SU-DHL-6 (cell line): ENCODE measurements at regions not wholly inside any gene's neighbourhood (a gene's known extent, or its start where the extent isn't known, plus 50 kb on each side); places are given as distances from the start of the nearest gene placed in this dataset.

Experiments
- H2AFZ ChIP-seq: fragments of 200-600 bp; sonication (generic); 2 replicates; pipeline ENCODE4 v1.6.1; 2014; ENCODE audit warnings: low read depth, mild to moderate bottlenecking, moderate library complexity, mixed read lengths, antibody characterized with exemption, low read length; ENCODE audit not compliant: severe bottlenecking
- H3F3A ChIP-seq: fragments of 200-600 bp; shearing (Covaris generic); 2 replicates; pipeline ENCODE4 v1.6.0; 2016; ENCODE audit warnings: antibody characterized with exemption, mild to moderate bottlenecking; ENCODE audit not compliant: insufficient read depth
- H3K27ac ChIP-seq: fragments of 200-600 bp; sonication (generic); 2 replicates; pipeline ENCODE4 v1.5.1; 2016; ENCODE audit warnings: low read depth, mild to moderate bottlenecking, low read length, moderate library complexity, mixed read lengths
- H3K27me3 ChIP-seq: fragments of 200-600 bp; sonication (generic), shearing (Covaris generic); 2 replicates; pipeline ENCODE4 v1.6.0; 2014; ENCODE audit warnings: mild to moderate bottlenecking, low read length
- H3K36me3 ChIP-seq: fragments of 200-600 bp; sonication (generic); 2 replicates; pipeline ENCODE4 v1.6.1; 2014; ENCODE audit warnings: mild to moderate bottlenecking, low read length, mixed read lengths
- H3K4me2 ChIP-seq: fragments of 300-600, 200-600 bp; shearing (Covaris generic), sonication (generic); 2 replicates; pipeline ENCODE4 v1.6.0; 2014; ENCODE audit warnings: low read length, low read depth, mild to moderate bottlenecking; ENCODE audit not compliant: poor library complexity, severe bottlenecking
- H3K4me3 ChIP-seq: fragments of 200-600 bp; sonication (generic); 2 replicates; pipeline ENCODE4 v1.5.1; 2014; ENCODE audit warnings: antibody characterized with exemption, low read length, mild to moderate bottlenecking, mixed read lengths; ENCODE audit not compliant: insufficient read depth, poor library complexity, severe bottlenecking
- H3K79me2 ChIP-seq: fragments of 200-600 bp; sonication (generic); 2 replicates; pipeline ENCODE4 v1.6.1; 2014; ENCODE audit warnings: mild to moderate bottlenecking, low read length, moderate library complexity; ENCODE audit not compliant: insufficient read depth
- H3K9ac ChIP-seq: fragments of 200-600 bp; sonication (generic); 2 replicates; pipeline ENCODE4 v1.7.0; 2014; ENCODE audit warnings: mild to moderate bottlenecking, low read length
- H3K9me2 ChIP-seq: fragments of 200-600 bp; sonication (generic); replicated peaks from 2 replicates; pipeline ENCODE4 v1.6.1; 2014; ENCODE audit warnings: low read length; ENCODE audit not compliant: insufficient read depth
- H3K9me3 ChIP-seq: fragments of 200-600 bp; sonication (generic); 2 replicates; pipeline ENCODE4 v1.6.1; 2014; ENCODE audit warnings: low read length, mixed read lengths; ENCODE audit not compliant: insufficient read depth
- H4K20me1 ChIP-seq: fragments of 200-600 bp; sonication (generic); 2 replicates; pipeline ENCODE4 v1.6.1; 2014; ENCODE audit warnings: low read depth, mild to moderate bottlenecking, antibody characterized with exemption, low read length, moderate library complexity, mixed read lengths
- EZH2phosphoT487 ChIP-seq: fragments of 200-600 bp; sonication (generic), shearing (Covaris generic); conservative IDR thresholded peaks from 2 replicates; pipeline ENCODE4 v1.6.1; 2018; ENCODE audit warnings: mild to moderate bottlenecking, antibody characterized with exemption, low read length, moderate library complexity, mixed read lengths
- TF ChIP-seq, protein P1 (sequence below): fragments of 200-600 bp; sonication (generic); IDR thresholded peaks from one replicate; pipeline ENCODE4 v1.5.1; 2017; ENCODE audit warnings: antibody characterized with exemption, mild to moderate bottlenecking, low read length, moderate library complexity; ENCODE audit not compliant: insufficient read depth, poor library complexity, severe bottlenecking

DNA sequence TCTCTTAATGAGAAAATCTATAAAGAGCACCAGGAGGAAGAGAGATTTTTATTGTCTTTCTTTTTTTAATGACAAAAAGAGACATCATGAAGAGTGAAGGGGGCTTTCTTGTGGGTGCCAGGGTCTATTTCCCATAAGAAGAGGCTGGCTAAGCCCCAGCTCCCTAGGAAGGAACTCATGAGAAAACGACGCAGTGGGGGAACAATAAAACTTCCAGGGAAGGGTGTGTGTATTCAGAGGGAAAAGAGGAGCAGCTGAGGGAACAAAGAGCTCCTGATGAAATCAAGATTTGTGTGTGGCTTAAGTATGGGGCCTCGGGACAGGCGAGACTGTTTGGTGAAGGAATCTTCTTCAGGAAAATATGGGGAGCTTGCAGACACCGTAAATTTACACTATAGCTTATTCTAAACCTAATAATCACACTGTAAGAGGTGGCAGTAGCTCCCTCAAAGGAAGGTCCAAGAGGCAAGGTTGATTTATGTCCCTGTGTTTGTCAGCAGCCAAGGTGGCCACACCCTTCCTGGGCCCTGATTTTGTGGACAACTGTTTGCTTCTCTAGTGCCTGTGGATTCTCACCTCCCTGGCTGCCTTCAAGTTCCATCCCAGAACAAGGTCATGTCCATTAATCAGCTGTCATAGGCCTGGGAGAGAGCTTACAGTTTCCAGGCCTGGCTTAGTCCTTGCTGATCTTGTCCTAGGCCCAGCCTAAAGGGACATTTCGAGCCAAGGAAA, 615.7 kb downstream of the INSC start:
- Histone ChIP-seq H2AFZ (no peak overlapping the region), H4K20me1 (no peaks in the 10 kb centered on the region), H3F3A (no peaks in the 10 kb centered on the region), H3K4me3 (no peak overlapping the region), H3K27me3 (no peaks in the 10 kb centered on the region), H3K9ac (no peak overlapping the region), H3K9me3 (no peaks in the 10 kb centered on the region), H3K4me2 (no peak overlapping the region), H3K27ac (no peak overlapping the region), H3K79me2 (no peaks in the 10 kb centered on the region), H3K36me3 (no peaks in the 10 kb centered on the region), H3K9me2 (no peaks in the 10 kb centered on the region)
- no peak for TF ChIP-seq EZH2phosphoT487
- TF ChIP-seq, protein P1, sequence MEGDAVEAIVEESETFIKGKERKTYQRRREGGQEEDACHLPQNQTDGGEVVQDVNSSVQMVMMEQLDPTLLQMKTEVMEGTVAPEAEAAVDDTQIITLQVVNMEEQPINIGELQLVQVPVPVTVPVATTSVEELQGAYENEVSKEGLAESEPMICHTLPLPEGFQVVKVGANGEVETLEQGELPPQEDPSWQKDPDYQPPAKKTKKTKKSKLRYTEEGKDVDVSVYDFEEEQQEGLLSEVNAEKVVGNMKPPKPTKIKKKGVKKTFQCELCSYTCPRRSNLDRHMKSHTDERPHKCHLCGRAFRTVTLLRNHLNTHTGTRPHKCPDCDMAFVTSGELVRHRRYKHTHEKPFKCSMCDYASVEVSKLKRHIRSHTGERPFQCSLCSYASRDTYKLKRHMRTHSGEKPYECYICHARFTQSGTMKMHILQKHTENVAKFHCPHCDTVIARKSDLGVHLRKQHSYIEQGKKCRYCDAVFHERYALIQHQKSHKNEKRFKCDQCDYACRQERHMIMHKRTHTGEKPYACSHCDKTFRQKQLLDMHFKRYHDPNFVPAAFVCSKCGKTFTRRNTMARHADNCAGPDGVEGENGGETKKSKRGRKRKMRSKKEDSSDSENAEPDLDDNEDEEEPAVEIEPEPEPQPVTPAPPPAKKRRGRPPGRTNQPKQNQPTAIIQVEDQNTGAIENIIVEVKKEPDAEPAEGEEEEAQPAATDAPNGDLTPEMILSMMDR, result no peak

DNA sequence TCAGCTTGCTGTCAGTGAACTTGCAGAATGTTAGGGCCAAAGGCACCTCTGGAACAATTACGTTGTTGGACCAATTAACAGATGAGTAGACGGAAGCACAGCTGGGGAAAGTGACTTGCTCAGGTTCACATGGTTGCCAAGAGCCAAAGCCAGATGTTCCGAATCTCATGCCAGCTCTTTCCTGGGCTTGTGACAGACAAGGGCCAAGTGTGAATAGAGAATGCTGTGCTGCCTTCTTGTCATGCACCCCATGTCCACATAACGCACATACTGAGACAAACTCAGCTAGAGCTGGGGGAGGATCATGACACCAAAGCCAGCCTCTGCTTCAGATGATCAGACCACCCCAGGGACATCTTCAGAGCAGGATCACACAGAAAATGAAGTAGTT, 616.3 kb downstream of the INSC start:
- H3F3A ChIP-seq, result no peaks in the 10 kb centered on the region
- H4K20me1 ChIP-seq, result no peaks in the 10 kb centered on the region
- no peaks in the 10 kb centered on the region for H3K27me3 ChIP-seq
- no peaks in the 10 kb centered on the region for H3K36me3 ChIP-seq
- H3K79me2 ChIP-seq, result no peaks in the 10 kb centered on the region
- H2AFZ ChIP-seq, result no peak overlapping the region
- no peak for TF ChIP-seq EZH2phosphoT487
- TF ChIP-seq, protein P1, result no peak
- no peaks in the 10 kb centered on the region for H3K9me2 ChIP-seq
- H3K9me3 ChIP-seq, result no peaks in the 10 kb centered on the region
- H3K9ac ChIP-seq, result no peak overlapping the region
- H3K27ac ChIP-seq, result no peak overlapping the region
- no peak overlapping the region for H3K4me2 ChIP-seq
- H3K4me3 ChIP-seq, result no peak overlapping the region

DNA sequence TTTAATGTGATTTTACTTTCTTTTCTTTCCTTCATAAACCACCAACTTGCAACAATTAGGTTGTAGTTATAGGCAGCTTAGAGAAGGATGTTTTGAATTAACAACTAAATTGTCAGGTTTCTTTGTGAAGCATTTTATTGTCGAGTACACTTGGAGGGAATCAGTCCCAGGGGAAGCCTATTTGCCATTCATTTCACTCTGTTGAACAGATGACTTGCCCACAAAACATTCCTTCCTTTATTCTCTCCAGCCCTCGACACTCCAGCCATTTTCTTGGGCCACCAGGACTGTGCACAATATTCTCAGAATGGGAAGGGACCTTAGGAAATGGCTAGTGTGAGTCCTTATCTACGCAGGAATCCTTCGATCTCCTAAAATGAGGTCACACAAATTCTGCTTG, 620.6 kb downstream of the SOX6 start:
- no peaks in the 10 kb centered on the region for H3F3A ChIP-seq
- no peak overlapping the region for H3K27ac ChIP-seq
- no peak overlapping the region for H3K4me2 ChIP-seq
- no peak overlapping the region for H3K4me3 ChIP-seq
- H3K9me3 ChIP-seq, result no peaks in the 10 kb centered on the region
- H3K36me3 ChIP-seq, result no peaks in the 10 kb centered on the region
- TF ChIP-seq, protein P1, result no peak
- TF ChIP-seq EZH2phosphoT487, result no peak
- H3K27me3 ChIP-seq, result no peaks in the 10 kb centered on the region
- no peaks in the 10 kb centered on the region for H3K79me2 ChIP-seq
- no peak overlapping the region for H3K9ac ChIP-seq
- no peaks in the 10 kb centered on the region for H4K20me1 ChIP-seq
- H2AFZ ChIP-seq, result no peak overlapping the region
- no peaks in the 10 kb centered on the region for H3K9me2 ChIP-seq
